Coronary artery (tissue), 2 donors: ENCODE measurements at regions not wholly inside any gene's neighbourhood (a gene's known extent, or its start where the extent isn't known, plus 50 kb on each side); places are given as distances from the start of the nearest gene placed in this dataset.

ENCODE experiments used
- DNase-seq: peaks from one replicate; pipeline ENCODE4 v3.0.0-alpha.2; 2017; ENCODE audit warnings: low spot score
- H3K27ac ChIP-seq, 2 donors: fragments of 200-600 bp; sonication (generic); one replicate each; pipeline ENCODE4 v1.5.1; 2016 to 2019
- H3K4me3 ChIP-seq: fragments of 200-600 bp; sonication (generic); 2 replicates; pipeline ENCODE4 v1.5.1; 2016; ENCODE audit warnings: mild to moderate bottlenecking, moderate library complexity
- CTCF ChIP-seq: fragments of 200-600 bp; sonication (generic); IDR thresholded peaks from one replicate; pipeline ENCODE4 v1.5.1; 2019; ENCODE audit warnings: antibody characterized with exemption

DNA sequence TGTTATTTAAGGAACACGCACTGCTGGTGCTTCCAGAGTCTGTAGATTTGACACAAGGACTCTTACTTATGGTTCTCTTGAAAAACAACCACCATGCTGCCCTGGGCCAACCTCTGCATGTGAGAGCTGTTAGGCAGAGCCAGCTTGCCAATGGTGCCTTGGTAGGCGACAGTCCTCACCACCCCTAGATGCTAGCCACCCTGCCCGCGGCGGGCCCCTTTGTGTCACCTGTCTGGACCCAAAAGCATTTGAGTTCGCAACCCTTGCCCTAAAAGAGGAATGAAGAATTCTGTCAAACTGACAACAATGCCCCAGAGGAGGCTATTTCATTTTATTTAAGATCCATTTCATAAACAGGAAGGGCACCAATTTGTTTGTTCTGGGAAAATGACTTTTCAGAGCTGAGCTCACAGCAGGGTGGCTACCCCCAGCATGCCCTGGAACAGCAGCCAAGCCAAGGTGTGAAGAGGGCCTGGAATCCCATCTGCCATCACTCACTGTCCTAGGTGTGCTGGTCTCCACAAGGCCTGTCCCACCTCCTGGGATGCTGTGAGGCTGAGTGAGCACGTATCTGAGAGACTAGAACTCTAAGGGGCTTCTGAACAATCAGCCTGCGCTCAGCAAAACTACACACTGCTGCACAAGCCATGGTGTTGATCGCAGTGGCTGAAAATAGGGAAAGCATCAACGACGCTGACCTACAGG lies 63.8 kb upstream of the FZD10 start:
- H3K4me3 ChIP-seq: no peak overlapping the region
- no peak for TF ChIP-seq CTCF
- no peak for DNase-seq
- no peak overlapping the region for H3K27ac ChIP-seq

- no peak for DNase-seq
- Histone ChIP-seq H3K4me3 (no peak overlapping the region), H3K27ac (no peak overlapping the region)
- no peak for TF ChIP-seq CTCF
These were observed 61.5 kb upstream of the FZD10 start for GRCh38 chr12:130100634-130101362.

DNA sequence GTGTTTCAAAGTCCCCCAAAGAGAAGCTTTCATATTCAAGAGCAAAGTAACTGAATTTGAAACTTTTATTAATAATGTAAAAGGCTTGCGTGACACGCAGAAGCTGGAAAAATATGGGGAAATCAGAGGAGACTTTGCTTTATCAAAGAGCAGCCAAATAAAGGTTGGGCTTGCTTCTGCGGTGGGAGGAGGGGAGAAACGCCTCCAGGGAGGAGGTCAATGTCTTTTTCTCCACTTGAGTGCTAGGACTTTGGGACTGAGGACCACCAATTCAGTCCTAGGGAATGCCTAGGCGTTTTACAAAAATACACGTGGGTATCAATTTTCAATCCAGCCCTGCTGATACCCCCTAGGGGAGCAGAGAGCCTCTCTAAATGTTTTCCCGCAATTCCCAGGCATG lies 60.9 kb upstream of the FZD10 start:
- Histone ChIP-seq H3K4me3 (no peak overlapping the region), H3K27ac (no peak overlapping the region)
- no peak for TF ChIP-seq CTCF
- no peak for DNase-seq

DNA sequence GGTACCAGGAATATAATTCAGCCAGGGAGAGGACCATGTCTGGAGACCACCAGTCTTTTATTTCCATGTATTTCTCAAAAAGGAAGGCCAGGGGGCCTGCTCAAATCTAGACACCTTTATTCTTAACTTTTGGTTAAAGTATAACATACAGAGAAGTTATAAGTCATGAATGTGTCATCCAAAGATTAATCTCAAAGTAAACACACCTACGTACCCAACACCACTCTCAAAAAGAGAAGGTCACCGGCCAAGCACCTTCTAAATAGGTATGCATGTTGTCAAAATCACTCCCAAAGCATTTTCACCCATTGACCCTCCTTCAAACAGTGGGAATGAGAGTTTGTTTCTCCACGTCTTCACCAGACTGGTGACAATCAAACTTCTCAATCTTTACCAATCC lies 60.0 kb upstream of the FZD10 start:
- DNase-seq: no peak
- H3K27ac ChIP-seq: no peak overlapping the region
- H3K4me3 ChIP-seq: no peak overlapping the region
- TF ChIP-seq CTCF: no peak

- TF ChIP-seq CTCF: no peak
- H3K4me3 ChIP-seq: no peak overlapping the region
- no peak overlapping the region for H3K27ac ChIP-seq
- DNase-seq: no peak
These were observed 57.6 kb upstream of the FZD10 start for GRCh38 chr12:130104571-130105106.

- H3K27ac ChIP-seq: no peak overlapping the region
- no peak overlapping the region for H3K4me3 ChIP-seq
- DNase-seq: no peak
- no peak for TF ChIP-seq CTCF
These were observed 53.0 kb upstream of the FZD10 start for GRCh38 chr12:130109062-130109945.
